ENCODE measurements at regions not wholly inside any gene's neighbourhood (a gene's known extent, or its start where the extent isn't known, plus 50 kb on each side); places are given as distances from the start of the nearest gene placed in this dataset.

GRCh38 chr9:104280711-104281110, 186.6 kb downstream of the SMC2 start:
- Mint-ChIP-seq H3K4me1 (no peaks in the 10 kb centered on the region), H3K9me3 (peaks cover 0 to 7% (median 5%) of the 10 kb centered on the region in 3 donors), H3K27ac (no peak overlapping the region), H3K4me3 (no peak overlapping the region), H3K27me3 (no peaks in the 10 kb centered on the region), H3K36me3 (no peaks in the 10 kb centered on the region)
- ATAC-seq (replicated peaks in 1 of 4) (no peak), DNase-seq (no peak)
- Histone ChIP-seq H3K4me1 (ENCODE audit: control insufficient read depth in 1 of 2, extremely low read depth in 1 of 2, insufficient read depth in 2 of 2, low read length in 2 of 2) (no peaks in the 10 kb centered on the region), H3K4me3 (ENCODE audit: control insufficient read depth in 1 of 2, extremely low read depth in 1 of 2, low read length in 1 of 2) (no peak overlapping the region), H3K36me3 (ENCODE audit: control insufficient read depth in 2 of 2, extremely low read depth in 1 of 2, insufficient read depth in 1 of 2, low read length in 1 of 2) (no peaks in the 10 kb centered on the region), H3K9me3 (no peaks in the 10 kb centered on the region), H3K27ac (ENCODE audit: low read length) (no peak overlapping the region), H3K27me3 (replicated peaks in 1 of 2; ENCODE audit: control insufficient read depth in 2 of 2, extremely low read depth in 1 of 2, insufficient read depth in 2 of 2, low read length in 1 of 2) (no peaks in the 10 kb centered on the region)
- ChIA-PET CTCF (no interaction called here), POLR2A (no interaction called here)
- WGBS (ENCODE audit: insufficient coverage), result 100% methylated on average over 1 of the region's 1 CpG

GRCh38 chr9:104286187-104286586, 192.1 kb downstream of the SMC2 start:
- Mint-ChIP-seq H3K9me3 (peaks cover 0 to 7% (median 5%) of the 10 kb centered on the region in 3 donors), H3K4me1 (no peaks in the 10 kb centered on the region), H3K4me3 (no peak overlapping the region), H3K36me3 (no peaks in the 10 kb centered on the region), H3K27ac (no peak overlapping the region), H3K27me3 (no peaks in the 10 kb centered on the region)
- ChIA-PET POLR2A (no interaction called here), CTCF (no interaction called here)
- no peaks in the 10 kb centered on the region for H3K4me1 ChIP-seq (ENCODE audit: control insufficient read depth in 1 of 2, extremely low read depth in 1 of 2, insufficient read depth in 2 of 2, low read length in 2 of 2)
- H3K27ac ChIP-seq (ENCODE audit: low read length), result no peak overlapping the region
- ATAC-seq (replicated peaks in 1 of 4) (no peak), DNase-seq (no peak)
- no peaks in the 10 kb centered on the region for H3K9me3 ChIP-seq
- H3K4me3 ChIP-seq (ENCODE audit: control insufficient read depth in 1 of 2, extremely low read depth in 1 of 2, low read length in 1 of 2), result no peak overlapping the region
- no CpG with 5 or more reads among the region's 1 CpG for WGBS (ENCODE audit: insufficient coverage)
- no peaks in the 10 kb centered on the region for H3K36me3 ChIP-seq (ENCODE audit: control insufficient read depth in 2 of 2, extremely low read depth in 1 of 2, insufficient read depth in 1 of 2, low read length in 1 of 2)
- no peaks in the 10 kb centered on the region for H3K27me3 ChIP-seq (replicated peaks in 1 of 2; ENCODE audit: control insufficient read depth in 2 of 2, extremely low read depth in 1 of 2, insufficient read depth in 2 of 2, low read length in 1 of 2)

- H3K9me3 Mint-ChIP-seq, result peaks cover 0 to 3% (median under 1%) of the 10 kb centered on the region in 3 donors
- no peak overlapping the region for H3K27ac ChIP-seq (ENCODE audit: low read length)
- no peaks in the 10 kb centered on the region for H3K9me3 ChIP-seq
- CTCF ChIA-PET, result no interaction called here
- no peaks in the 10 kb centered on the region for H3K36me3 Mint-ChIP-seq
- no peaks in the 10 kb centered on the region for H3K27me3 Mint-ChIP-seq
- no peaks in the 10 kb centered on the region for H3K4me1 ChIP-seq (ENCODE audit: control insufficient read depth in 1 of 2, extremely low read depth in 1 of 2, insufficient read depth in 2 of 2, low read length in 2 of 2)
- no peak overlapping the region for H3K4me3 ChIP-seq (ENCODE audit: control insufficient read depth in 1 of 2, extremely low read depth in 1 of 2, low read length in 1 of 2)
- no peak overlapping the region for H3K4me3 Mint-ChIP-seq
- H3K27me3 ChIP-seq (replicated peaks in 1 of 2; ENCODE audit: control insufficient read depth in 2 of 2, extremely low read depth in 1 of 2, insufficient read depth in 2 of 2, low read length in 1 of 2), result no peaks in the 10 kb centered on the region
- no peak for ATAC-seq (replicated peaks in 1 of 4)
- POLR2A ChIA-PET, result interaction anchor here in 1 of 2 donors (0.7 kb wide), 1 partner anchor 697 kb away, joined by 3 read pairs; no protein-coding TSS in a partner anchor
- H3K4me1 Mint-ChIP-seq, result no peaks in the 10 kb centered on the region
- H3K27ac Mint-ChIP-seq, result no peak overlapping the region
- no peaks in the 10 kb centered on the region for H3K36me3 ChIP-seq (ENCODE audit: control insufficient read depth in 2 of 2, extremely low read depth in 1 of 2, insufficient read depth in 1 of 2, low read length in 1 of 2)
- DNase-seq, result no peak
- 51% methylated on average over 2 of the region's 2 CpGs for WGBS (ENCODE audit: insufficient coverage)
Observed at GRCh38 chr9:104286799-104287198, 192.7 kb downstream of the SMC2 start.

- no peak overlapping the region for H3K4me3 ChIP-seq (ENCODE audit: control insufficient read depth in 1 of 2, extremely low read depth in 1 of 2, low read length in 1 of 2)
- no CpG with 5 or more reads among the region's 5 CpGs for WGBS (ENCODE audit: insufficient coverage)
- no peaks in the 10 kb centered on the region for H3K9me3 ChIP-seq
- no peaks in the 10 kb centered on the region for H3K36me3 ChIP-seq (ENCODE audit: control insufficient read depth in 2 of 2, extremely low read depth in 1 of 2, insufficient read depth in 1 of 2, low read length in 1 of 2)
- Mint-ChIP-seq H3K4me3 (no peak overlapping the region), H3K27me3 (no peaks in the 10 kb centered on the region), H3K9me3 (no peaks in the 10 kb centered on the region), H3K27ac (no peak overlapping the region), H3K36me3 (no peaks in the 10 kb centered on the region), H3K4me1 (no peaks in the 10 kb centered on the region)
- no peak overlapping the region for H3K27ac ChIP-seq (ENCODE audit: low read length)
- ATAC-seq (replicated peaks in 1 of 4), result no peak
- no peak for DNase-seq
- no peaks in the 10 kb centered on the region for H3K27me3 ChIP-seq (replicated peaks in 1 of 2; ENCODE audit: control insufficient read depth in 2 of 2, extremely low read depth in 1 of 2, insufficient read depth in 2 of 2, low read length in 1 of 2)
- ChIA-PET CTCF (no interaction called here), POLR2A (interaction anchor here in 1 of 2 donors (0.7 kb wide), 1 partner anchor 698 kb away, joined by 3 read pairs; no protein-coding TSS in a partner anchor)
- no peaks in the 10 kb centered on the region for H3K4me1 ChIP-seq (ENCODE audit: control insufficient read depth in 1 of 2, extremely low read depth in 1 of 2, insufficient read depth in 2 of 2, low read length in 2 of 2)
Observed at GRCh38 chr9:104287253-104287878, 193.3 kb downstream of the SMC2 start.

GRCh38 chr9:104293877-104294276, 199.8 kb downstream of the SMC2 start:
- H3K9me3 Mint-ChIP-seq, result no peaks in the 10 kb centered on the region
- ChIA-PET CTCF (no interaction called here), POLR2A (no interaction called here)
- no peak overlapping the region for H3K27ac Mint-ChIP-seq
- no peak for DNase-seq
- Histone ChIP-seq H3K27me3 (replicated peaks in 1 of 2; ENCODE audit: control insufficient read depth in 2 of 2, extremely low read depth in 1 of 2, insufficient read depth in 2 of 2, low read length in 1 of 2) (no peaks in the 10 kb centered on the region), H3K27ac (ENCODE audit: low read length) (no peak overlapping the region), H3K4me1 (ENCODE audit: control insufficient read depth in 1 of 2, extremely low read depth in 1 of 2, insufficient read depth in 2 of 2, low read length in 2 of 2) (no peaks in the 10 kb centered on the region), H3K9me3 (no peaks in the 10 kb centered on the region), H3K36me3 (ENCODE audit: control insufficient read depth in 2 of 2, extremely low read depth in 1 of 2, insufficient read depth in 1 of 2, low read length in 1 of 2) (no peaks in the 10 kb centered on the region), H3K4me3 (ENCODE audit: control insufficient read depth in 1 of 2, extremely low read depth in 1 of 2, low read length in 1 of 2) (no peak overlapping the region)
- no peak for ATAC-seq (replicated peaks in 1 of 4)
- WGBS (ENCODE audit: insufficient coverage), result no CpG with 5 or more reads among the region's 4 CpGs
- no peaks in the 10 kb centered on the region for H3K4me1 Mint-ChIP-seq
- H3K27me3 Mint-ChIP-seq, result no peaks in the 10 kb centered on the region
- no peaks in the 10 kb centered on the region for H3K36me3 Mint-ChIP-seq
- H3K4me3 Mint-ChIP-seq, result no peak overlapping the region

GRCh38 chr9:104300124-104300523, 203.9 kb upstream of the OR13F1 start:
- Mint-ChIP-seq H3K27me3 (no peaks in the 10 kb centered on the region), H3K36me3 (no peaks in the 10 kb centered on the region), H3K4me3 (no peak overlapping the region), H3K27ac (no peak overlapping the region), H3K9me3 (peaks cover 0 to 6% (median 3%) of the 10 kb centered on the region in 3 donors), H3K4me1 (no peaks in the 10 kb centered on the region)
- 83% methylated on average over 1 of the region's 1 CpG for WGBS (ENCODE audit: insufficient coverage)
- no peak for ATAC-seq (replicated peaks in 1 of 4)
- Histone ChIP-seq H3K4me1 (ENCODE audit: control insufficient read depth in 1 of 2, extremely low read depth in 1 of 2, insufficient read depth in 2 of 2, low read length in 2 of 2) (no peaks in the 10 kb centered on the region), H3K4me3 (ENCODE audit: control insufficient read depth in 1 of 2, extremely low read depth in 1 of 2, low read length in 1 of 2) (no peak overlapping the region), H3K27ac (ENCODE audit: low read length) (no peak overlapping the region), H3K9me3 (no peaks in the 10 kb centered on the region), H3K36me3 (ENCODE audit: control insufficient read depth in 2 of 2, extremely low read depth in 1 of 2, insufficient read depth in 1 of 2, low read length in 1 of 2) (no peaks in the 10 kb centered on the region), H3K27me3 (replicated peaks in 1 of 2; ENCODE audit: control insufficient read depth in 2 of 2, extremely low read depth in 1 of 2, insufficient read depth in 2 of 2, low read length in 1 of 2) (peaks cover 0 to 8% of the 10 kb centered on the region in 2 experiments)
- DNase-seq, result no peak
- CTCF ChIA-PET, result no interaction called here
- POLR2A ChIA-PET, result no interaction called here

GRCh38 chr9:104301755-104302154, 202.3 kb upstream of the OR13F1 start:
- no peak overlapping the region for H3K4me3 Mint-ChIP-seq
- Histone ChIP-seq H3K27ac (ENCODE audit: low read length) (no peak overlapping the region), H3K4me3 (ENCODE audit: control insufficient read depth in 1 of 2, extremely low read depth in 1 of 2, low read length in 1 of 2) (no peak overlapping the region), H3K27me3 (replicated peaks in 1 of 2; ENCODE audit: control insufficient read depth in 2 of 2, extremely low read depth in 1 of 2, insufficient read depth in 2 of 2, low read length in 1 of 2) (peaks cover 0 to 9% of the 10 kb centered on the region in 2 experiments), H3K36me3 (ENCODE audit: control insufficient read depth in 2 of 2, extremely low read depth in 1 of 2, insufficient read depth in 1 of 2, low read length in 1 of 2) (no peaks in the 10 kb centered on the region), H3K9me3 (no peaks in the 10 kb centered on the region), H3K4me1 (ENCODE audit: control insufficient read depth in 1 of 2, extremely low read depth in 1 of 2, insufficient read depth in 2 of 2, low read length in 2 of 2) (no peaks in the 10 kb centered on the region)
- H3K27me3 Mint-ChIP-seq, result no peaks in the 10 kb centered on the region
- ATAC-seq (replicated peaks in 1 of 4), result no peak
- peaks cover 0 to 6% (median 3%) of the 10 kb centered on the region in 3 donors for H3K9me3 Mint-ChIP-seq
- no peak overlapping the region for H3K27ac Mint-ChIP-seq
- CTCF ChIA-PET, result no interaction called here
- POLR2A ChIA-PET, result no interaction called here
- no CpG with 5 or more reads among the region's 2 CpGs for WGBS (ENCODE audit: insufficient coverage)
- H3K4me1 Mint-ChIP-seq, result no peaks in the 10 kb centered on the region
- DNase-seq, result no peak
- H3K36me3 Mint-ChIP-seq, result no peaks in the 10 kb centered on the region

Data from T-cell (primary cell).